Fibroblast of the aortic adventitia (primary cell): ENCODE measurements at regions not wholly inside any gene's neighbourhood (a gene's known extent, or its start where the extent isn't known, plus 50 kb on each side); places are given as distances from the start of the nearest gene placed in this dataset.

ENCODE experiments used
- DNase-seq: peaks from one replicate; pipeline ENCODE4 v3.0.0-alpha.2; 2010; ENCODE audit warnings: low read depth
- H3K4me3 ChIP-seq: 2 replicates; pipeline ENCODE4 v1.5.1; 2011; ENCODE audit warnings: low read depth, mild to moderate bottlenecking, control low read depth, low read length, moderate library complexity
- CTCF ChIP-seq: IDR thresholded peaks from 2 replicates; pipeline ENCODE4 v1.5.1; 2011; ENCODE audit warnings: mild to moderate bottlenecking, low read length, control low read depth, inconsistent platforms; ENCODE audit not compliant: insufficient read depth

- H3K4me3 ChIP-seq: no peak overlapping the region
- no peak for TF ChIP-seq CTCF
- DNase-seq: no peak
Observed at GRCh38 chr9:81361296-81361695, 328.1 kb downstream of the TLE1 start.

- no peak for TF ChIP-seq CTCF
- DNase-seq: no peak
- H3K4me3 ChIP-seq: no peak overlapping the region
Observed at GRCh38 chr9:81351166-81351565, 338.2 kb downstream of the TLE1 start.

DNA sequence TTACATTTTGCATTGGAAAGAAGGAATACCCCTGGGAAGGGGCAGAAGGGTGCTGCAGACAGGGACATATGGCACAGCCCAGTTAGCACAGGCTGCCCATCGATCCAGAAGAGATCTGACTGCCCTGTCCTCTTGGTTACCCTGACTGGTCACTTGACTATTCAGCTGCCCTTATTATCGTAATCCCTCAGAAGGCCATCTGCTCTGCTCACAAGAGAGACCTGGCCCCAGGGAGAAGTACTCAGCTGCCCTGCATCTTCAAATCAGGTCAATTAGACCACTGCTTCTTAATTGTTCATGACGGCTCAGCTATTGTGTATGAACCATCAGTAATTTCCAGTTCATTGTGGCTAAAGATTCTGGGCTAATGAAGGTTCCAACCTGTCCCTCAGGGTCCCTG, 345.0 kb downstream of the TLE1 start:
- no peak for TF ChIP-seq CTCF
- H3K4me3 ChIP-seq: no peak overlapping the region
- DNase-seq: no peak

GRCh38 chr9:81335879-81336421, 353.4 kb downstream of the TLE1 start:
- H3K4me3 ChIP-seq: no peak overlapping the region
- no peak for TF ChIP-seq CTCF
- DNase-seq: no peak

- TF ChIP-seq CTCF: no peak
- no peak overlapping the region for H3K4me3 ChIP-seq
- no peak for DNase-seq
Observed at GRCh38 chr9:81321551-81321950, 367.8 kb downstream of the TLE1 start.

DNA sequence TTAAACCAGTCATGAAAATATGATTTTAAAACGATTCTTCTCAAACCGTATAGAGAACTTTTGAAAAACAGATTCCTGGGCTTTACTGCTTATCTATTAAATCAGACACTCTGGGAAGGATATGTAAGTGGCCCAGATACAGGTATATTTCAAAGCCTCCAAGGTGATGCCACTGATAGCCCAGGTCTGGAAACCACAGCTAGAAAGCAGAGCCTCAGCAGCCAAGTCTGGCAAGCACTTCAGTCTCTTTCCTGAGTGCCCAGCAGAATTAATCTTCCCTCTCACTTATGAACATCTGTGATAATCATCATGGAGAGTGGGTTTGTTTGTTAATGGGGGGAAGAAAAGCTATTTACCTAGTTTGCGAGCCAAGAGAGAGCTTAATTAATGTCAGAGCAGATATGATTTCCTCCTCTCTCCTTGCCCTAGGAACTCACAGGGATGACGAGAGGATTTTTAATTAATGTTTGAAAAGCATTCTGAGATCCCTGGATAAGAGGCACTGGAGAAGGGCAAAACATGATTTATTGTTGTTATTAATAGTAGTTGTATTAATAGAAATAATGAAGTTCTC, 368.4 kb downstream of the TLE1 start:
- no peak for TF ChIP-seq CTCF
- no peak overlapping the region for H3K4me3 ChIP-seq
- DNase-seq: no peak

- peak; percentile 10 for DNase-seq
- H3K4me3 ChIP-seq: no peak overlapping the region
- no peak for TF ChIP-seq CTCF
Observed at GRCh38 chr9:81318571-81318970, 370.8 kb downstream of the TLE1 start.
